ENCODE measurements at regions not wholly inside any gene's neighbourhood (a gene's known extent, or its start where the extent isn't known, plus 50 kb on each side); places are given as distances from the start of the nearest gene placed in this dataset.
"Not testable (repeated sequence)": the region's sequence is repeated elsewhere in the genome, so short reads cannot be mapped to it uniquely, and the experiment has no call there.

DNA sequence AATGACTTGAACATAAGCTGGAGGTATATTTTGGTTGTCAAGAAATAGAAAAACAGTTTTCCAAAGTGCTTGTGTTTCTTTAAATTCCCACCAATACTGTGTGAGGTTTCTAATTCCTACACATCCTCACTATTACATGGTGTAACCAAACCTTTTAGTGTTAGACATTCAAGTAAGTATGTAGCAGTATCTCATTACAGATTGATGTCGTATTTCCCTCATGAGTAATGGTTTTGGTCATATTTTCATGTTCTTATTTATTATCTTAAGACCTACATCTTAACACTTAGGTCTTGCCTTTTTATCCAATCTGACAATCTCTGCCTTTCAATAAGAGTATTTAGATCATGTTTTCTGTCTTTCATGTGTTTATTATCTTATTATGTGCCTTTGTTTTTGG, 253.7 kb upstream of the ANXA10 start (continued):
- TF ChIP-seq NR2F2 (IDR thresholded peaks at IDR 0.05; ENCODE audit: borderline replicate concordance, low read depth) (no peak), ZFP41 (CRISPR knock-in tag; IDR thresholded peaks at IDR 0.05; ENCODE audit: borderline replicate concordance) (no peak), SSRP1 (CRISPR knock-in tag; IDR thresholded peaks at IDR 0.05) (no peak)

DNA sequence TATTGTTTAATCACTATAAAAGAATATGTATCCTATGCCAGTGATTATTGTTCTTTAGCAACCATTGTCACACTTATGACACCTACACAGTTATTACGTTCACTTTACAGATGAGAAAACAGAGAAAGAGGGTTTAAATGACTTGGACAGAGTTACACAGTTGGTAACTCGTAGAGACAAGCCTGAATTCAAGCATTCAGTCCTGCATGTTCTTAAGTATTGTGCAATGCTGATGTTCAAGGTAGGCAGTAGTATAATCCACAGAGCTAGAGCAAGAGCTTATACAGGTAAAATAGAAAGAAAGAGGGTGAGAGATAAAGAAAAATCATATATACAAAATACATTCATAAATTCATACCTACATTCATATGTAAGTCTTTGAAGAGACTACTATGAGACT, 249.8 kb upstream of the ANXA10 start:
- Histone ChIP-seq H3K4me2 (ENCODE audit: low read depth, low read length) (no peak overlapping the region), H3K27ac (ENCODE audit: extremely low read length, insufficient read depth, low read length) (no peak overlapping the region), H4K20me1 (ENCODE audit: insufficient read depth, low read length) (no peaks in the 10 kb centered on the region), H3K79me2 (ENCODE audit: insufficient read depth, low read length) (no peaks in the 10 kb centered on the region), H3K36me3 (replicated peaks in 1 of 2; ENCODE audit: control insufficient read depth in 1 of 2, insufficient read depth in 2 of 2, low read length in 2 of 2) (no peaks in the 10 kb centered on the region), H3K9ac (ENCODE audit: insufficient read depth, low read depth, low read length) (no peak overlapping the region), H3K9me3 (ENCODE audit: low read length) (peaks cover 22% of the 10 kb centered on the region), H3K4me3 (replicated peaks in 1 of 3; ENCODE audit: insufficient read depth in 1 of 3, low read depth in 2 of 3, low read length in 3 of 3) (no peak overlapping the region), H3K4me1 (ENCODE audit: insufficient read depth, low read length) (no peaks in the 10 kb centered on the region), H3K27me3 (ENCODE audit: control insufficient read depth in 1 of 2, insufficient read depth in 2 of 2, low read length in 2 of 2) (no peaks in the 10 kb centered on the region), H2AFZ (ENCODE audit: low read length) (no peak overlapping the region)
- intact Hi-C loops (cut with micrococcal nuclease; ENCODE audit: unreplicated experiment) (no loop called here), in situ Hi-C loops (cut with HindIII; ENCODE audit: extremely low pct_ligation_motif_present, low pct_unique_long_range_greater_than_20kb) (no loop called here)
- ChIA-PET CTCF (ENCODE audit: low intra/inter-chr PET ratio, low total read pairs) (no interaction called here), POLR2A (no interaction called here)
- no TSS peak for BruUV-seq (replicated peaks)
- DNase-seq (ENCODE audit: low spot score) (no peak), ATAC-seq (no peak), FAIRE-seq (no peak)
- 0% methylated on average over 2 of the region's 2 CpGs for WGBS (ENCODE audit: low lambda C conversion rate)
- TF ChIP-seq ZMAT5 (CRISPR knock-in tag; IDR thresholded peaks at IDR 0.05; ENCODE audit: borderline replicate concordance, low read depth): no peak
- peak; percentile 52; the same call in 1 of the 2 replicates for TF ChIP-seq CEBPB (IDR thresholded peaks at IDR 0.05; ENCODE audit: borderline replicate concordance, low read depth, low read length)

DNA sequence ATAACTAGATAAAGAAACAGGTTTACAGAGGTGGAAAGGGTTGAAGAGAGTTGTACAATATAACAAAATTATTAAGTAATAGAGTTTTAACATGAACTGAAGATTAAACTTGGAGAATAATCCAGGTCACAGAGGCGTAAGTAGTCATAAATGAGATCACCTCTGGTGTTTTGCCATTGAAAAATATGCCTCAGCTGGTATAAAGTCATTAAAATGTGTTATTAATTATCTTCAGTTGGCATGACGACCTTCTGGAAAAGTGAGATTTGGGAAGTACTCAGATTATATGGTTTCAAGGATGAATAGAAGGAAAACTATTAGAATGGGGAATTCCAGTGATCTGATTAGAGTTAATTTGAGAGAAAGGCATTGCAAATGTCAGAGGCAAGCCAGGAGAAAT, 237.5 kb upstream of the ANXA10 start:
- H3K27ac ChIP-seq (ENCODE audit: extremely low read length, insufficient read depth, low read length): no peak overlapping the region
- H3K27me3 ChIP-seq (ENCODE audit: control insufficient read depth in 1 of 2, insufficient read depth in 2 of 2, low read length in 2 of 2): no peaks in the 10 kb centered on the region
- POLR2A ChIA-PET: no interaction called here
- H3K4me2 ChIP-seq (ENCODE audit: low read depth, low read length): no peak overlapping the region
- in situ Hi-C loops (cut with HindIII; ENCODE audit: extremely low pct_ligation_motif_present, low pct_unique_long_range_greater_than_20kb): no loop called here
- H3K4me1 ChIP-seq (ENCODE audit: insufficient read depth, low read length): no peaks in the 10 kb centered on the region
- H2AFZ ChIP-seq (ENCODE audit: low read length): no peak overlapping the region
- 0% methylated on average over 2 of the region's 2 CpGs for WGBS (ENCODE audit: low lambda C conversion rate)
- ATAC-seq (no peak), FAIRE-seq (no peak), DNase-seq (ENCODE audit: low spot score) (no peak)
- H3K4me3 ChIP-seq (replicated peaks in 1 of 3; ENCODE audit: insufficient read depth in 1 of 3, low read depth in 2 of 3, low read length in 3 of 3): no peak overlapping the region
- no TSS peak for BruUV-seq (replicated peaks)
- intact Hi-C loops (cut with micrococcal nuclease; ENCODE audit: unreplicated experiment): no loop called here
- H4K20me1 ChIP-seq (ENCODE audit: insufficient read depth, low read length): no peaks in the 10 kb centered on the region
- H3K79me2 ChIP-seq (ENCODE audit: insufficient read depth, low read length): no peaks in the 10 kb centered on the region
- CTCF ChIA-PET (ENCODE audit: low intra/inter-chr PET ratio, low total read pairs): no interaction called here
- H3K36me3 ChIP-seq (replicated peaks in 1 of 2; ENCODE audit: control insufficient read depth in 1 of 2, insufficient read depth in 2 of 2, low read length in 2 of 2): no peaks in the 10 kb centered on the region
- H3K9ac ChIP-seq (ENCODE audit: insufficient read depth, low read depth, low read length): no peak overlapping the region
- TF ChIP-seq ZBTB38 (CRISPR knock-in tag; IDR thresholded peaks at IDR 0.05) (no peak), ZFYVE20 (CRISPR knock-in tag; IDR thresholded peaks at IDR 0.05; ENCODE audit: borderline replicate concordance, low read depth) (no peak)
- TF ChIP-seq, protein P1, sequence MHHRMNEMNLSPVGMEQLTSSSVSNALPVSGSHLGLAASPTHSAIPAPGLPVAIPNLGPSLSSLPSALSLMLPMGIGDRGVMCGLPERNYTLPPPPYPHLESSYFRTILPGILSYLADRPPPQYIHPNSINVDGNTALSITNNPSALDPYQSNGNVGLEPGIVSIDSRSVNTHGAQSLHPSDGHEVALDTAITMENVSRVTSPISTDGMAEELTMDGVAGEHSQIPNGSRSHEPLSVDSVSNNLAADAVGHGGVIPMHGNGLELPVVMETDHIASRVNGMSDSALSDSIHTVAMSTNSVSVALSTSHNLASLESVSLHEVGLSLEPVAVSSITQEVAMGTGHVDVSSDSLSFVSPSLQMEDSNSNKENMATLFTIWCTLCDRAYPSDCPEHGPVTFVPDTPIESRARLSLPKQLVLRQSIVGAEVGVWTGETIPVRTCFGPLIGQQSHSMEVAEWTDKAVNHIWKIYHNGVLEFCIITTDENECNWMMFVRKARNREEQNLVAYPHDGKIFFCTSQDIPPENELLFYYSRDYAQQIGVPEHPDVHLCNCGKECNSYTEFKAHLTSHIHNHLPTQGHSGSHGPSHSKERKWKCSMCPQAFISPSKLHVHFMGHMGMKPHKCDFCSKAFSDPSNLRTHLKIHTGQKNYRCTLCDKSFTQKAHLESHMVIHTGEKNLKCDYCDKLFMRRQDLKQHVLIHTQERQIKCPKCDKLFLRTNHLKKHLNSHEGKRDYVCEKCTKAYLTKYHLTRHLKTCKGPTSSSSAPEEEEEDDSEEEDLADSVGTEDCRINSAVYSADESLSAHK (CRISPR knock-in tag; IDR thresholded peaks at IDR 0.05; ENCODE audit: borderline replicate concordance): no peak
- no peaks in the 10 kb centered on the region for H3K9me3 ChIP-seq (ENCODE audit: low read length)

GRCh38 chr4:167858127-167858526, 234.2 kb upstream of the ANXA10 start:
- FAIRE-seq; ATAC-seq; H3K27ac ChIP-seq (ENCODE audit: extremely low read length, insufficient read depth, low read length); H3K4me2 ChIP-seq (ENCODE audit: low read depth, low read length); BruUV-seq (replicated peaks); POLR2A ChIA-PET; H3K9ac ChIP-seq (ENCODE audit: insufficient read depth, low read depth, low read length); intact Hi-C loops (cut with micrococcal nuclease; ENCODE audit: unreplicated experiment); in situ Hi-C loops (cut with HindIII; ENCODE audit: extremely low pct_ligation_motif_present, low pct_unique_long_range_greater_than_20kb); H4K20me1 ChIP-seq (ENCODE audit: insufficient read depth, low read length); H2AFZ ChIP-seq (ENCODE audit: low read length); DNase-seq (ENCODE audit: low spot score); H3K36me3 ChIP-seq (replicated peaks in 1 of 2; ENCODE audit: control insufficient read depth in 1 of 2, insufficient read depth in 2 of 2, low read length in 2 of 2); H3K79me2 ChIP-seq (ENCODE audit: insufficient read depth, low read length); H3K27me3 ChIP-seq (ENCODE audit: control insufficient read depth in 1 of 2, insufficient read depth in 2 of 2, low read length in 2 of 2); H3K4me3 ChIP-seq (replicated peaks in 1 of 3; ENCODE audit: insufficient read depth in 1 of 3, low read depth in 2 of 3, low read length in 3 of 3); CTCF ChIA-PET (ENCODE audit: low intra/inter-chr PET ratio, low total read pairs); H3K9me3 ChIP-seq (ENCODE audit: low read length); H3K4me1 ChIP-seq (ENCODE audit: insufficient read depth, low read length): not testable (repeated sequence)
- 61% methylated on average over 11 of the region's 15 CpGs for WGBS (ENCODE audit: low lambda C conversion rate)

Data from HepG2 (cell line).